SU-DHL-6 (cell line): ENCODE measurements at regions not wholly inside any gene's neighbourhood (a gene's known extent, or its start where the extent isn't known, plus 50 kb on each side); places are given as distances from the start of the nearest gene placed in this dataset.

Experiments
- EZH2phosphoT487 ChIP-seq: fragments of 200-600 bp; sonication (generic), shearing (Covaris generic); conservative IDR thresholded peaks from 2 replicates; pipeline ENCODE4 v1.6.1; 2018; ENCODE audit warnings: mild to moderate bottlenecking, antibody characterized with exemption, low read length, moderate library complexity, mixed read lengths
- TF ChIP-seq, protein P1 (sequence below): fragments of 200-600 bp; sonication (generic); IDR thresholded peaks from one replicate; pipeline ENCODE4 v1.5.1; 2017; ENCODE audit warnings: antibody characterized with exemption, mild to moderate bottlenecking, low read length, moderate library complexity; ENCODE audit not compliant: insufficient read depth, poor library complexity, severe bottlenecking

DNA sequence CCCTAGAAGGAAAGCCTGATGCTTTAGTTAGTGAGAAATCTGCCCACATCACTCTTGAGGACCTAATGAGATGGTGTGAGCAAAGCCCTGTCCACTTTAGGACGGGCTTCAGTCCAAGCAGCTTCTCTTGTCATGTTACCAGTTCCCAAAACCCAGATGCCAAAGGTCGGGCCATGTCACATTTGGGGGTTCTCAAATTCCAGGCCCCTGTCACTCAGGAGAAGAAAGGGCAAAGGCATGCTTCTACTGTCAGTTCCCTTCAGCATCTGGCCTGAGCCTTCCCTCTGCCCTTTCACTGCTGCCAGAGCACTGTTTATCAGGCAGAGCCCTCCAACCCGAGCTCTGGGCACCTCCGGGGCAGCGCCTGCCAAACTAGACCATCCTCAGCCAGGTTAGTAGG is 556.0 kb downstream of the BNC2 start:
- TF ChIP-seq, protein P1, sequence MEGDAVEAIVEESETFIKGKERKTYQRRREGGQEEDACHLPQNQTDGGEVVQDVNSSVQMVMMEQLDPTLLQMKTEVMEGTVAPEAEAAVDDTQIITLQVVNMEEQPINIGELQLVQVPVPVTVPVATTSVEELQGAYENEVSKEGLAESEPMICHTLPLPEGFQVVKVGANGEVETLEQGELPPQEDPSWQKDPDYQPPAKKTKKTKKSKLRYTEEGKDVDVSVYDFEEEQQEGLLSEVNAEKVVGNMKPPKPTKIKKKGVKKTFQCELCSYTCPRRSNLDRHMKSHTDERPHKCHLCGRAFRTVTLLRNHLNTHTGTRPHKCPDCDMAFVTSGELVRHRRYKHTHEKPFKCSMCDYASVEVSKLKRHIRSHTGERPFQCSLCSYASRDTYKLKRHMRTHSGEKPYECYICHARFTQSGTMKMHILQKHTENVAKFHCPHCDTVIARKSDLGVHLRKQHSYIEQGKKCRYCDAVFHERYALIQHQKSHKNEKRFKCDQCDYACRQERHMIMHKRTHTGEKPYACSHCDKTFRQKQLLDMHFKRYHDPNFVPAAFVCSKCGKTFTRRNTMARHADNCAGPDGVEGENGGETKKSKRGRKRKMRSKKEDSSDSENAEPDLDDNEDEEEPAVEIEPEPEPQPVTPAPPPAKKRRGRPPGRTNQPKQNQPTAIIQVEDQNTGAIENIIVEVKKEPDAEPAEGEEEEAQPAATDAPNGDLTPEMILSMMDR, result no peak
- TF ChIP-seq EZH2phosphoT487, result no peak
